ENCODE measurements at regions not wholly inside any gene's neighbourhood (a gene's known extent, or its start where the extent isn't known, plus 50 kb on each side); places are given as distances from the start of the nearest gene placed in this dataset.

DNA sequence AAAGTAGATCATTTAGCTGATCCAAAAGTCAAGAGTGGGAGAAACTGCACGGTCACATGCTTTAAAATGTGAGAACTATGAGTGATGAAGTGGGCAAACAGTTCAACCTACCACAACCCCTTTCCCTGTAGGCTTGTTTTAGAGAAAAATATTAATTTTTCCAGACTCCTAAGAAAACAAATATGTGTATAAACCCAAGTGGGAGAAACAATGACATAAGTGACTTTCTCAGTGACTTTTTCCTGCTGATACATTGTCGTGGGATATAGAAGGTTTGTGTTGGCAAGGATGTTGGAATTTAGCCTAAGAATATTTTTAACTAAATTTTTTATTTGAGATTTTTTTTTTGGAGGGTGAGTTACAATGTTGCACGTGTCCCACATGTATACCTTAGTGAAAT, 321.7 kb downstream of the FIGN start:
- H2AFZ ChIP-seq (ENCODE audit: low read length) = no peak overlapping the region
- H3K4me3 ChIP-seq (ENCODE audit: low read length in 2 of 2) = no peak overlapping the region
- H2BK12ac ChIP-seq (ENCODE audit: low read length) = no peak overlapping the region
- no peak overlapping the region for H3K18ac ChIP-seq (ENCODE audit: low read length)
- H3K9ac ChIP-seq (ENCODE audit: low read depth, low read length, poor library complexity) = no peak overlapping the region
- no peak overlapping the region for H3K14ac ChIP-seq (ENCODE audit: low read length)
- H3K27me3 ChIP-seq (ENCODE audit: control insufficient read depth in 3 of 3, insufficient read depth in 3 of 3, low read depth in 1 of 3, low read length in 3 of 3) = no peaks in the 10 kb centered on the region
- DNase-seq (ENCODE audit: low spot score) = no peak
- H3K4me1 ChIP-seq (ENCODE audit: control insufficient read depth in 2 of 2, insufficient read depth in 1 of 2, low read depth in 1 of 2, low read length in 2 of 2) = no peaks in the 10 kb centered on the region
- H2BK120ac ChIP-seq (ENCODE audit: low read depth, low read length) = no peak overlapping the region
- H4K91ac ChIP-seq (ENCODE audit: low read depth, low read length, poor library complexity) = no peak overlapping the region
- no peaks in the 10 kb centered on the region for H3K79me1 ChIP-seq (ENCODE audit: low read depth, low read length)
- H4K8ac ChIP-seq (ENCODE audit: low read depth, low read length) = no peak overlapping the region
- H3K4me2 ChIP-seq (ENCODE audit: insufficient read depth, low read length, poor library complexity, severe bottlenecking) = no peak overlapping the region
- H3K27ac ChIP-seq (replicated peaks; ENCODE audit: low read length) = no peak overlapping the region
- no peak overlapping the region for H2BK5ac ChIP-seq (ENCODE audit: low read length)
- no peaks in the 10 kb centered on the region for H3K36me3 ChIP-seq (replicated peaks in 1 of 2; ENCODE audit: control insufficient read depth in 2 of 2, insufficient read depth in 2 of 2, low read length in 2 of 2)
- WGBS, 2 donors (ENCODE audit: extremely low coverage in 2 of 2, insufficient read length in 2 of 2, insufficient replicate concordance in 1 of 2) = no CpG with 5 or more reads among the region's 3 CpGs
- no peaks in the 10 kb centered on the region for H3K9me3 ChIP-seq (replicated peaks in 1 of 2; ENCODE audit: control insufficient read depth in 2 of 2, insufficient read depth in 1 of 2, low read depth in 1 of 2, low read length in 2 of 2)
- no peak overlapping the region for H2AK5ac ChIP-seq (ENCODE audit: low read depth, low read length)
- H3K4ac ChIP-seq (ENCODE audit: low read length) = no peak overlapping the region
- no peak overlapping the region for H3K23ac ChIP-seq (ENCODE audit: low read depth, low read length, poor library complexity)
- no peak overlapping the region for H2BK15ac ChIP-seq (ENCODE audit: low read length)

DNA sequence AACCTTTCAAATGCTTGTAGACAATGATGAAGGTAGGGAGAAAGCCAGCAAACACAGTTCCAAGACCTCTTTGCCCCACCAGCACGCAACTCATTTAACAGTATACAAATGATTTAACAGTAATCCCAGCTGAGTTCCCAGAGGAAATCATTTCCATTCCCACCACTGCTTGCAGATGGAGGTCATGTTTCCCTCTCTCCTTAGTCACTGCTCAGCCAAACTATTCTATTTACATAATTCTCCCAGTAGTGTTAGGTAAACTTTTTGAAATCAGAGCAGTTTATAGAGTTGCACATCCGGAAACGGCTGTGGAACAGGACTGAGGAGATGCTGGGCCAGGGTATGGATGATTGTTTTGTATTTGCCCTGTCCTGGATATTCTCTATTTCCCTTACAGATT, 328.5 kb downstream of the FIGN start:
- no peaks in the 10 kb centered on the region for H3K36me3 ChIP-seq (replicated peaks in 1 of 2; ENCODE audit: control insufficient read depth in 2 of 2, insufficient read depth in 2 of 2, low read length in 2 of 2)
- no peak overlapping the region for H2BK15ac ChIP-seq (ENCODE audit: low read length)
- no peak overlapping the region for H2BK5ac ChIP-seq (ENCODE audit: low read length)
- H2AFZ ChIP-seq (ENCODE audit: low read length) = peak overlapping the region; percentile 45
- no peak overlapping the region for H3K4me2 ChIP-seq (ENCODE audit: insufficient read depth, low read length, poor library complexity, severe bottlenecking)
- no peaks in the 10 kb centered on the region for H3K27me3 ChIP-seq (ENCODE audit: control insufficient read depth in 3 of 3, insufficient read depth in 3 of 3, low read depth in 1 of 3, low read length in 3 of 3)
- no peak overlapping the region for H3K18ac ChIP-seq (ENCODE audit: low read length)
- WGBS, 2 donors (ENCODE audit: extremely low coverage in 2 of 2, insufficient read length in 2 of 2, insufficient replicate concordance in 1 of 2) = no CpG with 5 or more reads among the region's 3 CpGs
- no peak overlapping the region for H2BK12ac ChIP-seq (ENCODE audit: low read length)
- H3K79me1 ChIP-seq (ENCODE audit: low read depth, low read length) = no peaks in the 10 kb centered on the region
- DNase-seq (ENCODE audit: low spot score) = no peak
- no peak overlapping the region for H3K4me3 ChIP-seq (ENCODE audit: low read length in 2 of 2)
- H2AK5ac ChIP-seq (ENCODE audit: low read depth, low read length) = no peak overlapping the region
- H3K23ac ChIP-seq (ENCODE audit: low read depth, low read length, poor library complexity) = no peak overlapping the region
- H3K4me1 ChIP-seq (ENCODE audit: control insufficient read depth in 2 of 2, insufficient read depth in 1 of 2, low read depth in 1 of 2, low read length in 2 of 2) = no peaks in the 10 kb centered on the region
- no peak overlapping the region for H4K8ac ChIP-seq (ENCODE audit: low read depth, low read length)
- no peaks in the 10 kb centered on the region for H3K9me3 ChIP-seq (replicated peaks in 1 of 2; ENCODE audit: control insufficient read depth in 2 of 2, insufficient read depth in 1 of 2, low read depth in 1 of 2, low read length in 2 of 2)
- H3K14ac ChIP-seq (ENCODE audit: low read length) = no peak overlapping the region
- H3K4ac ChIP-seq (ENCODE audit: low read length) = no peak overlapping the region
- no peak overlapping the region for H2BK120ac ChIP-seq (ENCODE audit: low read depth, low read length)
- no peak overlapping the region for H3K9ac ChIP-seq (ENCODE audit: low read depth, low read length, poor library complexity)
- H4K91ac ChIP-seq (ENCODE audit: low read depth, low read length, poor library complexity) = no peak overlapping the region
- no peak overlapping the region for H3K27ac ChIP-seq (replicated peaks; ENCODE audit: low read length)

DNA sequence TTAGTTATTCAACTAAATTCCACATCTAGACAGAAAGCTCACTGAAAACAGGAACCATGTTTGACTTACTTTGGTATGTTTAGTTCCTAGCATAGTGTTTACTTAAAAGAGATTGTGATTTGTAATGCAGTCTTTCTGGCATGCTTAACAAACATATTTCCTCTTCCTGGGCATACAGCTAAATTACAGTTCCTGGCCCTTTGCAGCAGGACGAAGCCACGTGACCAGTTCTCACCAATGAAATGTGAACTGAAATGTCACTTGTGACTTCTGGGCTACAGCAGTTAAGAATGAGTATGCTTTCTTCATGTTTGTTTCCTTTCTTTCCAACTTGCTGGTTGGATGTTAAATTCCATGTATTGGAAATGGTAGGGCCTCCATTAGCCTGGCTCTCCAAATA, 330.5 kb downstream of the FIGN start:
- Histone ChIP-seq H3K18ac (ENCODE audit: low read length) (no peak overlapping the region), H3K4me2 (ENCODE audit: insufficient read depth, low read length, poor library complexity, severe bottlenecking) (no peak overlapping the region), H2AK5ac (ENCODE audit: low read depth, low read length) (no peak overlapping the region), H4K8ac (ENCODE audit: low read depth, low read length) (no peak overlapping the region), H3K14ac (ENCODE audit: low read length) (no peak overlapping the region), H3K4me1 (ENCODE audit: control insufficient read depth in 2 of 2, insufficient read depth in 1 of 2, low read depth in 1 of 2, low read length in 2 of 2) (no peaks in the 10 kb centered on the region), H2BK12ac (ENCODE audit: low read length) (no peak overlapping the region), H3K23ac (ENCODE audit: low read depth, low read length, poor library complexity) (no peak overlapping the region), H2BK15ac (ENCODE audit: low read length) (no peak overlapping the region), H3K79me1 (ENCODE audit: low read depth, low read length) (no peaks in the 10 kb centered on the region), H2BK120ac (ENCODE audit: low read depth, low read length) (no peak overlapping the region), H3K36me3 (replicated peaks in 1 of 2; ENCODE audit: control insufficient read depth in 2 of 2, insufficient read depth in 2 of 2, low read length in 2 of 2) (no peaks in the 10 kb centered on the region), H3K4me3 (ENCODE audit: low read length in 2 of 2) (no peak overlapping the region), H4K91ac (ENCODE audit: low read depth, low read length, poor library complexity) (no peak overlapping the region), H3K9ac (ENCODE audit: low read depth, low read length, poor library complexity) (no peak overlapping the region), H2AFZ (ENCODE audit: low read length) (peak overlapping the region; percentile 2), H3K4ac (ENCODE audit: low read length) (no peak overlapping the region), H3K27me3 (ENCODE audit: control insufficient read depth in 3 of 3, insufficient read depth in 3 of 3, low read depth in 1 of 3, low read length in 3 of 3) (no peaks in the 10 kb centered on the region), H2BK5ac (ENCODE audit: low read length) (no peak overlapping the region), H3K27ac (replicated peaks; ENCODE audit: low read length) (no peak overlapping the region), H3K9me3 (replicated peaks in 1 of 2; ENCODE audit: control insufficient read depth in 2 of 2, insufficient read depth in 1 of 2, low read depth in 1 of 2, low read length in 2 of 2) (no peaks in the 10 kb centered on the region)
- no peak for DNase-seq (ENCODE audit: low spot score)
- no CpG with 5 or more reads among the region's 2 CpGs for WGBS, 2 donors (ENCODE audit: extremely low coverage in 2 of 2, insufficient read length in 2 of 2, insufficient replicate concordance in 1 of 2)

DNA sequence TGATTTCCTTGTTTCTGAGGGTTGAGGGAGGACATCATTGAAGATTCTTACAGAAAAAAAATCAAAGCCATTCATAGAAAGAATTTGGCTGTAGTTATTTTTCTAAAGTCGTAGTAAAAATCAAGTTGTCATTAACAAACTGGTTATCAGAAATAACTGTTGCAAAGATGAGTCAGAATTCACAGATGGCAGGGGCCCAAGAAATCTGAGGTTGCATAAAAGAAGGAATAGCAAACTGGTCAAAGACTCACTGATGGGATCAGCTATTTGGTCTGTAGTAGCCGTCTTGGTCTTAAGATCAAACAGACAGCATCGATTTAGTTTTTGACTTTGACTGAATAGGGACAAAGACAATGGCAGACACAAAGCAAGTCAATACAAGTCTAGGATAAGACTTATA, 334.3 kb downstream of the FIGN start:
- Histone ChIP-seq H2BK15ac (ENCODE audit: low read length) (no peak overlapping the region), H2BK12ac (ENCODE audit: low read length) (no peak overlapping the region), H3K4me2 (ENCODE audit: insufficient read depth, low read length, poor library complexity, severe bottlenecking) (no peak overlapping the region), H3K9ac (ENCODE audit: low read depth, low read length, poor library complexity) (no peak overlapping the region), H3K9me3 (replicated peaks in 1 of 2; ENCODE audit: control insufficient read depth in 2 of 2, insufficient read depth in 1 of 2, low read depth in 1 of 2, low read length in 2 of 2) (no peaks in the 10 kb centered on the region), H3K23ac (ENCODE audit: low read depth, low read length, poor library complexity) (no peak overlapping the region), H3K79me1 (ENCODE audit: low read depth, low read length) (no peaks in the 10 kb centered on the region), H3K36me3 (replicated peaks in 1 of 2; ENCODE audit: control insufficient read depth in 2 of 2, insufficient read depth in 2 of 2, low read length in 2 of 2) (no peaks in the 10 kb centered on the region), H4K8ac (ENCODE audit: low read depth, low read length) (no peak overlapping the region), H3K18ac (ENCODE audit: low read length) (no peak overlapping the region), H2AFZ (ENCODE audit: low read length) (no peak overlapping the region), H2AK5ac (ENCODE audit: low read depth, low read length) (no peak overlapping the region), H3K27me3 (ENCODE audit: control insufficient read depth in 3 of 3, insufficient read depth in 3 of 3, low read depth in 1 of 3, low read length in 3 of 3) (no peaks in the 10 kb centered on the region), H4K91ac (ENCODE audit: low read depth, low read length, poor library complexity) (no peak overlapping the region), H3K4me3 (ENCODE audit: low read length in 2 of 2) (no peak overlapping the region), H3K27ac (replicated peaks; ENCODE audit: low read length) (no peak overlapping the region), H3K4ac (ENCODE audit: low read length) (no peak overlapping the region), H2BK120ac (ENCODE audit: low read depth, low read length) (no peak overlapping the region), H3K14ac (ENCODE audit: low read length) (no peak overlapping the region), H3K4me1 (ENCODE audit: control insufficient read depth in 2 of 2, insufficient read depth in 1 of 2, low read depth in 1 of 2, low read length in 2 of 2) (no peaks in the 10 kb centered on the region), H2BK5ac (ENCODE audit: low read length) (no peak overlapping the region)
- DNase-seq (ENCODE audit: low spot score) = no peak
- no CpG with 5 or more reads among the region's 3 CpGs for WGBS, 2 donors (ENCODE audit: extremely low coverage in 2 of 2, insufficient read length in 2 of 2, insufficient replicate concordance in 1 of 2)
